ENCODE measurements at regions not wholly inside any gene's neighbourhood (a gene's known extent, or its start where the extent isn't known, plus 50 kb on each side); places are given as distances from the start of the nearest gene placed in this dataset.

DNA sequence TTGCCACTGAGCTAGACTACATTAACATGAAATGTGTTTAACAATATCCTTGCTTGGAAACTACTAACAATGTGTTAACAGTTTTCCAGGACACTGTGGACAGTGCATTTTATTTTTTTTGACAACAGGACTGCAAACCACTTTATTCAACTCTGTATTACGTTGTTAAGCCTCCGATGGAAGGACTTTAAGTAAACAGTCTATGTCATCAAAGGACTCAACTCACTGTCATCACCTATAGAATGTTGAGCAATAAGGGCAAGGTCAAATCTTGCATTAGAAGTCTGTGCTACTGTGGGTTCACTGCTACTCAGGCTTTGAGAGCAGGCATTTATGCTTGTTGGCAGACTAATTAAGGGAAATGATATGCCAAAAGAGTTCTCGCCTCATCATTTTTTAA is 483.7 kb downstream of the FLRT2 start:
- POLR2A ChIA-PET, result no interaction called here
- no peaks in the 10 kb centered on the region for H4K20me1 ChIP-seq (replicated peaks; ENCODE audit: control insufficient read depth, extremely low read depth, insufficient read depth, low read length)
- H3K27ac ChIP-seq (ENCODE audit: insufficient read depth, low read depth, low read length), result no peak overlapping the region
- TF ChIP-seq, protein P1, sequence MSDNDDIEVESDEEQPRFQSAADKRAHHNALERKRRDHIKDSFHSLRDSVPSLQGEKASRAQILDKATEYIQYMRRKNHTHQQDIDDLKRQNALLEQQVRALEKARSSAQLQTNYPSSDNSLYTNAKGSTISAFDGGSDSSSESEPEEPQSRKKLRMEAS (IDR thresholded peaks at IDR 0.05; ENCODE audit: insufficient read depth, insufficient read length), result no peak
- TF ChIP-seq GATA2 (IDR thresholded peaks at IDR 0.05; ENCODE audit: insufficient read depth, insufficient read length, low read depth, low read length) (no peak), POLR2AphosphoS5 (IDR thresholded peaks at IDR 0.05; ENCODE audit: insufficient read depth, low read depth, low read length) (no peak), POLR2A (IDR thresholded peaks at IDR 0.05; ENCODE audit: low read depth, low read length) (no peak), EZH2 (IDR thresholded peaks at IDR 0.05; ENCODE audit: borderline replicate concordance, low read depth, low read length, severe bottlenecking) (no peak), JUN (IDR thresholded peaks at IDR 0.05; ENCODE audit: borderline replicate concordance, insufficient read depth, insufficient read length, low read depth) (no peak), FOS (IDR thresholded peaks at IDR 0.05; ENCODE audit: borderline replicate concordance, insufficient read depth, low read length) (no peak), MYC (IDR thresholded peaks at IDR 0.05; ENCODE audit: low read depth, low read length) (no peak)
- TF ChIP-seq, protein P2, sequence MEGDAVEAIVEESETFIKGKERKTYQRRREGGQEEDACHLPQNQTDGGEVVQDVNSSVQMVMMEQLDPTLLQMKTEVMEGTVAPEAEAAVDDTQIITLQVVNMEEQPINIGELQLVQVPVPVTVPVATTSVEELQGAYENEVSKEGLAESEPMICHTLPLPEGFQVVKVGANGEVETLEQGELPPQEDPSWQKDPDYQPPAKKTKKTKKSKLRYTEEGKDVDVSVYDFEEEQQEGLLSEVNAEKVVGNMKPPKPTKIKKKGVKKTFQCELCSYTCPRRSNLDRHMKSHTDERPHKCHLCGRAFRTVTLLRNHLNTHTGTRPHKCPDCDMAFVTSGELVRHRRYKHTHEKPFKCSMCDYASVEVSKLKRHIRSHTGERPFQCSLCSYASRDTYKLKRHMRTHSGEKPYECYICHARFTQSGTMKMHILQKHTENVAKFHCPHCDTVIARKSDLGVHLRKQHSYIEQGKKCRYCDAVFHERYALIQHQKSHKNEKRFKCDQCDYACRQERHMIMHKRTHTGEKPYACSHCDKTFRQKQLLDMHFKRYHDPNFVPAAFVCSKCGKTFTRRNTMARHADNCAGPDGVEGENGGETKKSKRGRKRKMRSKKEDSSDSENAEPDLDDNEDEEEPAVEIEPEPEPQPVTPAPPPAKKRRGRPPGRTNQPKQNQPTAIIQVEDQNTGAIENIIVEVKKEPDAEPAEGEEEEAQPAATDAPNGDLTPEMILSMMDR (IDR thresholded peaks at IDR 0.05; ENCODE audit: extremely low read depth in 1 of 2, insufficient read depth in 1 of 2, low read depth in 1 of 2, low read length in 2 of 2), result no peak
- H3K4me2 ChIP-seq (ENCODE audit: insufficient read depth, low read length), result no peak overlapping the region
- BruUV-seq (replicated peaks), result no TSS peak
- no peak for DNase-seq (ENCODE audit: low read depth, low spot score)
- FAIRE-seq, result no peak
- intact Hi-C loops (cut with micrococcal nuclease) (no loop called here), dilution Hi-C loops (cut with MboI; ENCODE audit: extremely low pct_ligation_motif_present, low sequenced_read_pairs) (no loop called here)
- H3K36me3 ChIP-seq (ENCODE audit: control insufficient read depth in 2 of 2, extremely low read depth in 1 of 2, insufficient read depth in 2 of 2, low read length in 2 of 2), result no peaks in the 10 kb centered on the region
- no peaks in the 10 kb centered on the region for H3K9me1 ChIP-seq (replicated peaks; ENCODE audit: control insufficient read depth, extremely low read depth, insufficient read depth, low read length)
- H3K9me3 ChIP-seq (replicated peaks; ENCODE audit: control insufficient read depth, insufficient read depth, low read length), result no peaks in the 10 kb centered on the region
- no peak overlapping the region for H3K9ac ChIP-seq (replicated peaks; ENCODE audit: extremely low read depth, insufficient read depth, low read length)
- CTCF ChIA-PET, result no interaction called here
- no peaks in the 10 kb centered on the region for H3K27me3 ChIP-seq (ENCODE audit: control insufficient read depth in 2 of 2, insufficient read depth in 2 of 2, low read length in 2 of 2)
- no peak overlapping the region for H3K4me3 ChIP-seq (replicated peaks in 1 of 3; ENCODE audit: insufficient read depth in 1 of 3, low read depth in 1 of 3, low read length in 3 of 3)
- H3K4me1 ChIP-seq (ENCODE audit: control insufficient read depth, extremely low read depth, insufficient read depth, low read length), result no peaks in the 10 kb centered on the region
- H2AFZ ChIP-seq (ENCODE audit: low read depth, low read length), result no peak overlapping the region
- H3K79me2 ChIP-seq (ENCODE audit: control insufficient read depth, insufficient read depth, low read length), result no peaks in the 10 kb centered on the region
